Right atrium auricular region (tissue), 2 donors: ENCODE measurements at regions not wholly inside any gene's neighbourhood (a gene's known extent, or its start where the extent isn't known, plus 50 kb on each side); places are given as distances from the start of the nearest gene placed in this dataset.
A peak's percentile ranks its signal among the peaks of the same experiment; 100 is the strongest.
"Not testable (repeated sequence)": the region's sequence is repeated elsewhere in the genome, so short reads cannot be mapped to it uniquely, and the experiment has no call there.

Experiments used
- DNase-seq: peaks from one replicate; pipeline ENCODE4 v3.0.0-alpha.2; 2019; ENCODE audit warnings: low spot score
- H3K27ac ChIP-seq, 2 donors: fragments of 200-600 bp; sonication (generic); 1 replicate in 1 of 2; 2 replicates in 1 of 2; pipeline ENCODE4 v1.5.1; 2016 to 2019
- H3K27me3 ChIP-seq, 2 donors: fragments of 200-600 bp; sonication (generic); one replicate each; pipeline versions ENCODE4 v1.5.1 to v1.6.0; 2017 to 2019
- H3K36me3 ChIP-seq: fragments of 200-600 bp; sonication (generic); one replicate; pipeline ENCODE4 v1.5.1; 2016
- H3K4me1 ChIP-seq, 2 donors: fragments of 200-600 bp; sonication (generic); one replicate each; pipeline versions ENCODE4 v1.5.1 to v1.6.0; 2017 to 2019
- H3K4me3 ChIP-seq, 2 donors: fragments of 200-600 bp; sonication (generic); 1 replicate in 1 of 2; 2 replicates in 1 of 2; pipeline ENCODE4 v1.5.1; 2017 to 2019; ENCODE audit warnings: mild to moderate bottlenecking in 1 of 2, moderate library complexity in 1 of 2
- H3K9me3 ChIP-seq, 2 donors: fragments of 200-600 bp; sonication (generic); one replicate each; pipeline ENCODE4 v1.5.1; 2019
- TF ChIP-seq, protein P1 (sequence below), 2 donors: fragments of 200-600 bp; sonication (generic); IDR thresholded peaks; one replicate each; pipeline ENCODE4 v1.5.1; 2019; ENCODE audit warnings: antibody characterized with exemption in 2 of 2

DNA sequence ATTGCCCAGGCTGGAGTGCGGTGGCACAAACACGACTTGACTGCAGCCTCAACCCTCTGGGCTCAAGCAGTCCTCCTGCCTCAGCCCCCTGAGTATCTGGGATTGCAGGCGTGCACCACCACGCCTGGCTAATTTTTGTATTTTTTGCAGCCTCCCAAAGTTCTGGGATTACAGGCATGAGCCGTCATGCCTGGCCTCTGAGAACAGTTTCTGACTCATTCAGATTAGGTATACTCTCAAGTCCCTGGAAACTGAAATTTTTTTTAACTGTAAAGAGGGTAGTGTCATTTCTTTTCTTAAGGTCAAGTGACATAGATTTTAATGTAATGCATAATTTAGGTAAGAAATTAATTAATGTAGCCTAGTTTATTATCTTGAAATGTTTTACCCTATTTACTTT is 104.7 kb downstream of the SEPTIN7 start:
- H3K4me3 ChIP-seq: no peak overlapping the region
- H3K27ac ChIP-seq: no peak overlapping the region
- H3K27me3 ChIP-seq: no peaks in the 10 kb centered on the region
- TF ChIP-seq, protein P1, sequence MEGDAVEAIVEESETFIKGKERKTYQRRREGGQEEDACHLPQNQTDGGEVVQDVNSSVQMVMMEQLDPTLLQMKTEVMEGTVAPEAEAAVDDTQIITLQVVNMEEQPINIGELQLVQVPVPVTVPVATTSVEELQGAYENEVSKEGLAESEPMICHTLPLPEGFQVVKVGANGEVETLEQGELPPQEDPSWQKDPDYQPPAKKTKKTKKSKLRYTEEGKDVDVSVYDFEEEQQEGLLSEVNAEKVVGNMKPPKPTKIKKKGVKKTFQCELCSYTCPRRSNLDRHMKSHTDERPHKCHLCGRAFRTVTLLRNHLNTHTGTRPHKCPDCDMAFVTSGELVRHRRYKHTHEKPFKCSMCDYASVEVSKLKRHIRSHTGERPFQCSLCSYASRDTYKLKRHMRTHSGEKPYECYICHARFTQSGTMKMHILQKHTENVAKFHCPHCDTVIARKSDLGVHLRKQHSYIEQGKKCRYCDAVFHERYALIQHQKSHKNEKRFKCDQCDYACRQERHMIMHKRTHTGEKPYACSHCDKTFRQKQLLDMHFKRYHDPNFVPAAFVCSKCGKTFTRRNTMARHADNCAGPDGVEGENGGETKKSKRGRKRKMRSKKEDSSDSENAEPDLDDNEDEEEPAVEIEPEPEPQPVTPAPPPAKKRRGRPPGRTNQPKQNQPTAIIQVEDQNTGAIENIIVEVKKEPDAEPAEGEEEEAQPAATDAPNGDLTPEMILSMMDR (IDR thresholded peaks at IDR 0.05): no peak
- H3K36me3 ChIP-seq: peaks cover 33% of the 10 kb centered on the region
- H3K9me3 ChIP-seq: no peaks in the 10 kb centered on the region
- H3K4me1 ChIP-seq: peaks cover 0 to 10% of the 10 kb centered on the region in 2 donors
- DNase-seq: no peak

DNA sequence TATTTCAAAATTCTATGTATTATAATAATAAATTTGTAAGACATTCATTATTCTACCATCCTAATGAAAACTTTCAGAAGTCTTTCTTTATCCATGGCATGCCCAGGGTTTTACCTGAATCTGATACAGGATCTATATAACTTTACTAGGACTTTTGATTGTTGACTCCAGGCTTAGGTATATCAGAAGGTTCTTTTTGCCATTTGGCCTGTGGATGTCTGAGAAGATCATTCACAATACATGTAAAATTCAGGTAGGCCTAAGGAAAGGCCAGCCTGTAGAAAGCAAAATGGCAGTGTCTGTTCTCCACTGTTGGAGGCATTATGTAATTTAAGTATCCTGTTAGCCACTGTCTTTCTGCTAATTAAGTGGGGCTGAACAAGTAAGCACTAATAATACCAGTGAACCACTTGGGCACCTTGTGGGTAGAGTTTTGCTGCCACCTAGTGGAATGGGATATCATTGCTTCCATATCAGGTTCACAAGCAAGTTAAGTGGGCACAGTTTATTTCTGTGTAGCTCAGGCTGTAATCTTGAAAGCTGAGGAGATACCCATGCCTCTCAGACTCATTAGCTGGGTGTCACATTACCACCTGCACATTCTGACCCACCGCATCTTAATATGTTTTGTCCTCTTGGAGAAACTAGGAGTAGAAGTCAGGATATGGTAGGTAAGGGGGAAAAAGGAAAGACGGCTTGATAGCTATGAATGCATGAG is 105.5 kb downstream of the SEPTIN7 start:
- H3K36me3 ChIP-seq: peaks cover 25% of the 10 kb centered on the region
- DNase-seq: peak; percentile 63
- TF ChIP-seq, protein P1 (IDR thresholded peaks at IDR 0.05): peak; percentile 76 to 97

DNA sequence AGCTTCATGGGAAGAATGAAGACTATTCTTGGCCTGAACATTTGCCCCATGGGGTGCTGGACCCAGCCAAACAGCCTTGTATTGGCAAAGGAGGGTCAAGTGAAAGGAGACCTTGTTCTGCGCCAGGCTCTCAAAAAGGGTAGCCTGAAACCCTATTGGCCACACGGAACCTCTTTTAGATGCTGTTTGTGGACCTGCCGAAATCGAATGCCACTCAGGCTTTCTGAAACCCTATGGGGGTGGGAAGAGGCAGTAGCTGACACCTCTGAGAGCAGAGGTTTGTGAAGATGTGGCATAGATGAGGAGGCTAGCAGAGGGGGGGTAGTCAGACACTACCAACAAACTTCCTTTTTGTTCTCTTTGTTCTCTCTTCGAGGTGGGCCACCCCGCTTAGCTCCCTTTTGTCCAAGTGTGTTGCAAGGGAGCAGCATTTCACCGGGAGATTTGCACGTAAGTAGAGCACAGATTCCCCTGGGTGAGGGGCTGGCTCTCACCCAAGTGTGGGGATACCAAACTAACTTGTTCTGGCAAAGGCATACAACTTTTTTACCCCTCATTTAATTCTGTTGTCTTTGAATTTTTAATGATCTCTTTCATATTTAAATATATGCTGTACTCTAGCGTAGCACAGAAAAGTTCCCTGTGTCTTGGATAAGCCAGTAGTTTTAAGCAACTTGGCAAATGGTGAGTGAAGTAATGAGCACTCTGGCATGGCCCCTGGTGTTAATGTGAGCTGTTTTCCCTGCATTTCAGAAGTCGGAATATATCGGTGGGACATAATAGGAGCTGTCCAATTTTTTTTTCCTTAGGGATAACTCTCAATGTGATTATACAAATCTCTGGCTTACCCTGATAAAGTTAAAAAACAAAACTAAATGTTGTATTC is 107.7 kb downstream of the SEPTIN7 start:
- Histone ChIP-seq H3K4me1 (peaks cover 0 to 10% of the 10 kb centered on the region in 2 donors), H3K4me3 (no peak overlapping the region), H3K36me3 (peaks cover 13% of the 10 kb centered on the region), H3K27me3 (no peaks in the 10 kb centered on the region), H3K27ac (no peak overlapping the region), H3K9me3 (no peaks in the 10 kb centered on the region)
- DNase-seq: no peak
- TF ChIP-seq, protein P1 (IDR thresholded peaks at IDR 0.05): no peak

More for the DNA sequence above, 105.5 kb downstream of the SEPTIN7 start:
- Histone ChIP-seq H3K4me1 (peaks cover 0 to 10% of the 10 kb centered on the region in 2 donors), H3K27ac (no peak overlapping the region), H3K4me3 (no peak overlapping the region), H3K9me3 (no peaks in the 10 kb centered on the region), H3K27me3 (no peaks in the 10 kb centered on the region)

DNA sequence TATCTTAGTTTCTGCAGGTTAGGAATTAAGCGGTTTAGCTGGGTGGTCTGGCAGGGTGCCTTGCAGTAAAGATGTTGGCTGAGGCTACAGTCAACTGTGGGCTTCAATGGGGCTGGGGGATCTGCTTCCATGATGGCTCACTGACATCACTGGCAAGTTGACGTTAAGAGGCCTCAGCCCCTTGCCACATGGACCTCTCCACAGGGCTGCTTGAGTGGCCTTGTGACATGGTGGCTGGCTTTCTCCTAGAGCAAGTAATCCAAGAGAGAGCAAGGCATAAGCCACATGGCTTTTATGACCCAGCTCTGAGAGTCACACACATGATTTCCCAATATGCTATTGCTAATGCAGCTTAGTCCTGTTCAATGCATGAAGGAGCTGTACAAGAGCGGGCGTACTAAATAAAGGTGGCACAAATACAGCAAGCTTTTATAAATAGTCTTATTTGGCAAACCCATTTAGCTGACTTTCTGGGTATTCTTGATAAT is 109.1 kb downstream of the SEPTIN7 start:
- Histone ChIP-seq H3K4me3 (no peak overlapping the region), H3K36me3 (peaks cover under 1% of the 10 kb centered on the region), H3K27me3 (no peaks in the 10 kb centered on the region), H3K27ac (no peak overlapping the region), H3K4me1 (peaks cover 0 to 10% of the 10 kb centered on the region in 2 donors), H3K9me3 (no peaks in the 10 kb centered on the region)
- no peak for DNase-seq
- TF ChIP-seq, protein P1 (IDR thresholded peaks at IDR 0.05): no peak

DNA sequence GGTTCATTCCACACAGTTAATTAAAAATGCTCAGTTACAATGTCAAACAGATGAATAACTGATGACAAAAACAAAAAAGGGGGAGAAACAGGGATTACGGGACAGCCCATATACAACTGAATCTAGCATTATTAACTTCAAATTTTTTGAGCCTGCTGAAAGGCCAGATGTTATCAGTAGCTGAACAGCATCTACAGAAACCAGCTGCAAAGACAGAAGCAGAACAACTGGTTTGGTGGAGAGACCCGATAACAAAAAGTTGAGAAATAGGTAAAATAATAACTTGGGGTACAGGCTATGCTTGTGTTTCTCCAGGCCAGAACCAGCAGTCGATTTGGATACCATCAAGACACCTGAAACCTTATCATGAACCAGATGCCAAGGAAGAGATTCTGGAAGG is 109.8 kb downstream of the SEPTIN7 start:
- not testable (repeated sequence) for H3K4me3 ChIP-seq, H3K9me3 ChIP-seq, DNase-seq, H3K4me1 ChIP-seq, H3K36me3 ChIP-seq, H3K27me3 ChIP-seq, H3K27ac ChIP-seq

DNA sequence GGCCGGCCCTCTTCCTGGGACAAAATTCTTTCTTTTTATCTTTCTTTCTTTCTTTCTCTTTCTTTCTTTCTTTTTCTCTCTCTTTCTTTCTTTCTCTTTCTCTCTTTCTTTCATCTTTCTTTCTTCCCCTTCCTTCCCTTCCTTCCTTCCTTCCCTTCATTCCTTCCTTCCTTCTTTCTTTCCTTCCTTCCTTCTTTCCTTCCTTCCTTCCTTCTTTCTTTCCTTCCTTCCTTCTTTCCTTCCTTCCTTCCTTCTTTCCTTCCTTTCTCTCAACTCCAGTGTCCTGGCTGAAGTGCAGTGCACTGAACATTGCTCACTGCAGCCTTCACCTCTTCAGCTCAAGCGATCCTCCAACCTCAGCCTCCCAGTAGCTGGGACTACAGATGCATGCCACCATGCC is 112.5 kb downstream of the SEPTIN7 start:
- H3K9me3 ChIP-seq, H3K27me3 ChIP-seq, H3K27ac ChIP-seq, H3K36me3 ChIP-seq, DNase-seq, H3K4me1 ChIP-seq, H3K4me3 ChIP-seq: not testable (repeated sequence)

DNA sequence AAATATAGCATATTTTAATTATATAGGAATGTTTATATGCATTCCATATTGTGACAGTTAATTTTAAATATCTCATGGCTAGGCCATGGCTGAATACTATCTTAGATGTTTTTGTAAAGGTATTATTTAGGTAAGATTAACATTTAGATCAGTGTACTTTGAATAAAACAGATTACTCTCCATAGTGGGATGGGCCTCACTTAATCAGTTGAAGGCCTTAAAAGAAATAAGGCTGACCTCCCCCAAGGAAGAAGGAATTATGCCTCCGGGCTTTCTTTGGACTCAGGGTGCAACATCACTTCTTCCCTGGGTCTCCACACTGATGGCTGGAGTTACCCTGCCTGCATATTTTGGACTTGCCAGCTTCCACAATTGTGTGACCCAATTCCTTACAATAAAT is 113.4 kb downstream of the SEPTIN7 start:
- not testable (repeated sequence) for H3K36me3 ChIP-seq, H3K4me1 ChIP-seq, H3K27ac ChIP-seq, H3K9me3 ChIP-seq, DNase-seq, H3K4me3 ChIP-seq, H3K27me3 ChIP-seq

DNA sequence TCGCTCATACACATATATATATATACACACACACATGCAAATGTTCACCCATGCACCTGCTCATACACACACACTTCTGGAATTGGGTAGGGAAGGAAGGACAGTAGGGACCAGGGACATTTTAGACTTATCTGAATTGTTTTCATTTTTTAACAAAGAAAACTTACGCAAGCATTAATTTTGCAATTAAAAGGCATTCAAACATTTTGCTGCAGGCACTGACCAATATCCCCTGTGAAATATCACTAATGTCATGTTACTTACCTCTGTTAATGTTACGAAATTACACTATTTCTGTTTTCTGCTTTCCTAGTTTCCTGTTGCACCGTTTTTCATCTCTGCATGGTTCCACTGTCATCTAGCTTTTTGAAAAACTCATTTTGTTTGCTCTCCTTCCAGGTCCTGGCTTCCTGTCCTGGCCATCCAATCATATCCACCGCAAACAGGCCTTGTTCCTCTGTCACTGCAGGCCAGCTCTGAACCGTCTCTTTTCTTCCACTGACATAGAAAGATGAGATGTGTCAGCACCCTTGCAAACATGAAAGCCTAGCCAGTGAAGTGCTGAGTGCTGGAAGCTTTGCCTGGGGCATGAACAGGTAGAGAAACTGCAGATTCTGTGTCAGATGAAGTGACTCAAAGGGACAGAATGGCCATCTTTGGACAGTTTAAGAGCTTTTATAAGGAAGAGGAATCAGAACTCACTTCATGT is 114.5 kb downstream of the SEPTIN7 start:
- H3K9me3 ChIP-seq, H3K4me1 ChIP-seq, H3K4me3 ChIP-seq, H3K27me3 ChIP-seq, DNase-seq, H3K36me3 ChIP-seq, H3K27ac ChIP-seq: not testable (repeated sequence)

DNA sequence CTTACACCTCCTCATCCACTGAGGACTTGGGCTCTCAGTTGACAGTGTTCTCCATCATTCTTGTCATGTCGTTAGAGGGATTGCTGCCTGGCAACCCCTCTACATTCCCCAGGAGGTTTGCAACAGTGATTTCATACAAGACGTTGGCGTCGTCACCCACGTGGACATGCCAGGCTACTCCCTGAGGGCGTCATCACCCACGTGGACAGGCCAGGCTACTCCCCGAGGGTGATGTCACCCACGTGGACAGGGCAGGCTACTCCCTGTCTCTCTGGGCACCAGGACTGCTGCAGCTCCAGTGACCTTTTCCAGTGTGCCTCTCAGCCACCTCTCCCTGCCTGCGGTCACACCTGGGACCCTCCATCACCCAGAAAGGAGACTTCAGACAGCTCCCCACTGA is 117.4 kb downstream of the SEPTIN7 start:
- H3K4me3 ChIP-seq, H3K27me3 ChIP-seq, H3K9me3 ChIP-seq, H3K36me3 ChIP-seq, H3K4me1 ChIP-seq, H3K27ac ChIP-seq, DNase-seq: not testable (repeated sequence)

DNA sequence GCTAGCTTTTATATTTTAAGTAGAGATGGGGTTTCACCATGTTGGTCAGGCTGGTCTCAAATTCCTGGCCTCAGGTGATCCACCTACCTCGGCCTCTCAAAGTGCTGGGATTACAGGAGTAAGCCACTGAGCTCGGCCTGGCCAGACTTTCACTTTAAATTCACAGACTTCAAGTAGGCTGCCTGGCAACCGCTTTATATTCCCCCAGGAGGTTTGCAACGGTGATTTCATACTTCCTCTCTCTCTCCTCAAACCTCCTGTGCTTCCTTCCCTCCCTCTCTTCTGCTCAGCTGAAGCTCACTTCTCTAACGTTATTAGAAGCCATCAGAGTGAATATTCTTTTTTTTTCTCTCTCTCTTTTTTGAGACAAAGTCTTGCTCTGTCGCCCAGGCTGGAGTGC is 118.8 kb downstream of the SEPTIN7 start:
- H3K27ac ChIP-seq, DNase-seq, H3K36me3 ChIP-seq: not testable (repeated sequence)

More for the DNA sequence above, 118.8 kb downstream of the SEPTIN7 start:
- H3K4me1 ChIP-seq, H3K27me3 ChIP-seq, H3K9me3 ChIP-seq, H3K4me3 ChIP-seq: not testable (repeated sequence)
